ENCODE measurements at regions not wholly inside any gene's neighbourhood (a gene's known extent, or its start where the extent isn't known, plus 50 kb on each side); places are given as distances from the start of the nearest gene placed in this dataset.
A peak's percentile ranks its signal among the peaks of the same experiment; 100 is the strongest.

DNA sequence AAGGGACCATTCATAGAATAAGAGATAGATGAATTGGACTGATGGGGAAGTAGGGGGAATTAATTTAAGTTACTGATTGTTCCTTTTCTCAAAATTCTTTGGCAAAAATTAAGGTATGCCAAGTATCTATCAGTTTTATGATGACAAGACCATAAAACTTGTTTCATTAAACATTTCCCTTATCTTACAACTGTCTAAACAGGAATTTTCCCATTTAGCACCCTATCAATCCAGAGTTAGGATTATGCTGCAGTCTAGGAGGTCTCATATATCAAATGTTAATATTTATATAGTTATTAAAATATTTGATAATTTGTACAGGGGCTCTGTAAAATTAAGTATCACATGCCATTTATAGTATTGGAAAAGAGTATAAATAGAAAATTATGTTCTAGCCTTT lies 51.5 kb upstream of the ARID1B start:
- DNase-seq: no peak

DNA sequence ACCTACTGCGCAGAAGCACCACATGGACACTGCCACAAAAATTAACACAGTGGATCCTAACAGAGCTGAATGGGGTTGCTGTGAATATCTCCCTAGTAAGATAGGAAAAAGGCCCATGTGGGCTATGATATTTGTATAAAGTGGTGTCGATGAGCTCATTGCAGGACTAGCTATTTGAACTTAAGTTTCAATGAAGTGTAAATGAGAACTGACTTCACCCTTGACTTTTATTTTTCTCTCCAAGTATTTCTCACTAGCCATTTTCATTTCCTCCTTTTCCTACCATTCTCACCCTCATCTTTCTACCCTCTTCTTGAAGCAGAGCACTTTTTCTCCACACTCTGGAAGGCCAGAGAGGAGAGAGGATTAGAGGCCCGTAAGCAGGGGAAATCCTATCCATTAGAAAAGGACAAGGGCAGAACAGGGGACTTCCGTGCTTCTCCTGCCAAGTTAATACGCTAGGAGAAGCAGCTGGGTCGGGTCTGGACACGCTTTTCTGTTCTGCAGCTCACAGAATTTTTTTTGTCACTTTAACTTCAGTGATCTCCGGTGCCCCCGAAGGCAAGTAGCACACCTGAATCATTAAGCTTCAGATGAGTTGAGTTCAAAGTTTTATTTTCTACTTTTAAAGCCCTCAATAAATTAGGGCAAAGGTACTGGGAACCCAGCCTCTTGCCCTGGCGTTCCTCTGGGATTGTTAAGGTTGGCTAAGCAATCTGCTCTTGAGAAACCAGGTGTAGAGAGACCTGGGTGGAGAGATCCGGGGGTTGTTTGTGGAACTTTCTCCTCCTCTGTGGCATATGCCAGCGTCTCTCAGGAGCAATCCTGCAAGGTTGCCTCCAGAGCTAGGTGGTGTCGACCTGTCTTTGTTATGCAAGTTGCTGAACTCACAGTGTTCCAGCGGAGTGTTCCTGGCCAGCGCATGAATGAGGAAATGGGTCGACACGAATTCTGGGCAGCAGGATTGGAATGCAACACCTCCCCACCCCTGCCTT lies 56.2 kb upstream of the ARID1B start:
- no peak for DNase-seq

- peak; percentile 48 for DNase-seq
These were observed 57.2 kb upstream of the ARID1B start for GRCh38 chr6:156719720-156720563.

GRCh38 chr6:156719395-156719719 lies 57.8 kb upstream of the ARID1B start:
- no peak for DNase-seq

- no peak for DNase-seq
These were observed 58.4 kb upstream of the ARID1B start for GRCh38 chr6:156718647-156719394.

- DNase-seq: no peak
These were observed 59.6 kb upstream of the ARID1B start for GRCh38 chr6:156717542-156717941.

- no peak for DNase-seq
These were observed 61.3 kb upstream of the ARID1B start for GRCh38 chr6:156715839-156716238.

DNA sequence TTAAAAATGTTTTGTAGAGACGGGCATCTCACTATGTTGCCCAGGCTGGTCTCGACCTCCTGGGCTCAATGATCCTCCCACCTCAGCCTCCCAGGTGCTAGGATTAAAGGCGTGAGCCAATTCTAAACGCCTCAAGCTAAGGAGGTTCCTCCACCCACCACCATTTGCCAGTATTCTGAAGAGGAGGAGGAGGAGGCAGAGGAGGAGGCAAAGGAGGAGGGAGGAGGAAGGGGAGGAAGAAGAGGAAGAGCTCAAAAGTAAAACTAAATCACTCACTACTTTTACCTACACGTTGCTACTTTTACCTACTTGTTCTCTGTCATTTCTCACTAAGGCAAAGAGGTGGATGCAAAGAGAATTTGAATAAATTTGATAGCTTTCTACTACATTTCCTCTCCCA lies 63.6 kb upstream of the ARID1B start:
- DNase-seq: no peak

GRCh38 chr6:156710479-156710878 lies 66.7 kb upstream of the ARID1B start:
- no peak for DNase-seq

DNA sequence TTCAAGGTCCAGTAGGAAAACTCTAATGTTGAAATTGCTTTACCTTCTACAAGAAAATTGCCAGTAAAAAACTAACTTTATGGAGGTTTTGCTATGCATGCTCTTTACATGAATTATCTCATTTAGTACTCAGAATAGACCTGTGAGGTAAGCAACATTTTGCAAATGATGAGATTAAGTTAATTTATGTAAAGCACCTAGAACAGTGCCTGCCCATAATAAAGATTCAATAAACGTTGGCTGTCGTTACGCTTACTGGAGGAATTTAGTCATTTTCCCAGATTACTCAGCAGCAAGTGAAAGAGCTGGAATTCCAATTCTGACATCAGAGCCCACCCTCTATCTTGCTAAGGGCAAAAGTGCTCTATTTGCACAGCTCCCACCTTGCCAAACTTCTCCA lies 69.4 kb upstream of the ARID1B start:
- no peak for DNase-seq

GRCh38 chr6:156703719-156704118 lies 73.5 kb upstream of the ARID1B start:
- no peak for DNase-seq

DNA sequence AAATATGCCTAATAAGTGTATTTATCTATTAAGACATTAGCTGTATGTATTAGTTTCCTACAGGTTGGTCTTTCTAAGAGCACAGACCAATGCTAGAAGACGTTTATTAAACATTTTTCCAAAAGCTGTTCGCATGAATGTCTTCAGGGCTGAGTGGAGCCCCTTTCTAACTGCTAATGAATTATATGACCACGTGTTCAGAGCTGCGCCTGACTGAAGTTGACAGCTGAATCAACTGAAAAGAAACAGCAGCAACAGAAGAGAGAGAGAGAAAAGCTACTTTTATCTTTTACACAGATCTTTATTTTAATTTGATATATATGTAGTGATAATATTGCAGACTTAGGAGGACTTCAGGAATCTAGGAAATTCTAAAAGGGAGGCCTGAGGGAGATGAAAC lies 75.2 kb upstream of the ARID1B start:
- DNase-seq: no peak

- DNase-seq: no peak
These were observed 76.6 kb upstream of the ARID1B start for GRCh38 chr6:156700440-156701057.

DNA sequence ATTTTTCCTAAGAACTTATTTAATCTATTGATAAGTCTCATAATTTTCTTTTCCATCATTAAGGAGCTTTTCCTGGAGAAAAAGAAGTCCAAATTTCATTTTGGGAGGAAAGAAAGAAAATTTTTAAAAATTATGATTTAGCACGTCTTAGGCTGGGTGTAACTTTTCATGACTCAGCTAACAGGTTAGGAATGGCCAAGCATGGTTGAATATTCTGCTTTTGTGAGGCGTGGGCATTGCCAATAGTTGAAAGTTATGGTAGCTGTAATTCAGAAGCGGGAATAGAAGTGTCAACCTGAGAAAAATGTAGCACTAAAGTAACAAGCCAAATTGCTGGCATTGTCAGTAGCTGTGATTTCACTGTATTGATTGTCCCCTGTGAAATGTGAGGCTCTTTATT lies 77.2 kb upstream of the ARID1B start:
- DNase-seq: no peak

DNA sequence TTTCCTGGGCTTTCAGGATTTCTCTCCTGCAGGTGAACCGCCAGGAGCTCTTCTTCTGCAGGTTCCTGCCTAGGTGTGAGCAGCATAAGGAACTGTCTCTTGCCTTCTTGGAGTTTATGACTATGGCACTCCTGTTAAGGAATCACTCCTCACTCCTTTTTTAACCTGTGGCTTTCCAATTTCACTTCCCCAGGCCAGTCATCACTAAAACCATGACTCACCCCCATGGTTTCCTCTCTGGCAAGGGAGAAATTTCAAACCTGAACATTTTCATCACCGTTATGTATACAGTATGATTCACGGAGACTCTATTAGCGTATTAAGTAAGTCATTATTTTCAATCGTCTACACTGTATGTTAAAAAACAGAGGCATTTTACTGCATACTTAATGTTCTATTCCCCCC lies 78.2 kb upstream of the ARID1B start:
- no peak for DNase-seq

DNA sequence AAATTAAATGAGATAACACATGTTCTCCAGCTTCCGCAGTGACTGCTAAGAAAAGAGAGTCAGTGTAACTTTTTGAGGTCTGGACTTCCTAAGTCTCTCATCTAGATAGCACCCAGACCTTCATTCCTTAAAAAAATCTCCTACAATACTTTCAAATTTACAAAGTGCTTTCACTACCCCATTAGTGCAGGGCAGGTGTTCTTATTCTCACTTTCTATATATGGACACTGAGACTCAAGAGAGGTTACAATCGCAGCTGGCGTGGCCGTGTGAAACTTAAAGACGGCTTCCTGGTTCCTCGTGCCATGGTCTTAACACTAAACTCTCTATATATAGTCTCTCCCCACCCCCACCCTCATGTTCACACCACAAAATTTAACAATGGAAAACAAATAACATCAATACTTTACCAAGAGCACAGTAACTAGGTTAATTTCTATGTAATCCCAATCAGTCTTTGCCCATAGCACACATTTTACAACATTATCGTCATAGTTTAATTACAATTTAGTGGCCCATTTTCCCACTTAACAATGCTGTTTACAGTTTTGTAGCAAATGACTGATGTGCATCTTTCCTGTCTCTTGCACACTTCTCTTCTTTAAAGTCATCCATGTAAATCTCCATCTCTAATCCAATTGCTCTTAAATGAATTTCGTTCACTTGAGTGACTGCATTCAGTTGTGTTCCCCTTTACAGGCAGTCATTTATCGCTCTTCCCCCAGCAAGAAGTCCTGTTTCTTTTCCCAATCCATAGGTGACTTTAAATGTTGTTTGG lies 78.8 kb upstream of the ARID1B start:
- no peak for DNase-seq

- no peak for DNase-seq
These were observed 79.8 kb upstream of the ARID1B start for GRCh38 chr6:156697225-156697830.

- DNase-seq: no peak
These were observed 81.4 kb upstream of the ARID1B start for GRCh38 chr6:156695742-156696141.

- no peak for DNase-seq
These were observed 82.5 kb upstream of the ARID1B start for GRCh38 chr6:156694679-156695078.

GRCh38 chr6:156691018-156691417 lies 86.2 kb upstream of the ARID1B start:
- no peak for DNase-seq

- DNase-seq: no peak
These were observed 87.5 kb upstream of the ARID1B start for GRCh38 chr6:156689656-156690055.

- no peak for DNase-seq
These were observed 88.6 kb upstream of the ARID1B start for GRCh38 chr6:156688620-156688971.

All from activated CD4-positive, alpha-beta T cell treated with anti-CD3 and anti-CD28 coated beads for 1 hour (primary cell).